CD4-positive, CD25-positive, alpha-beta regulatory T cell (primary cell): ENCODE measurements at regions not wholly inside any gene's neighbourhood (a gene's known extent, or its start where the extent isn't known, plus 50 kb on each side); places are given as distances from the start of the nearest gene placed in this dataset.
A peak's percentile ranks its signal among the peaks of the same experiment; 100 is the strongest.

Source experiments
- ATAC-seq, 2 donors: fragments of 150-1000 bp; cut with Tn5 transposase; one replicate each; pipeline ENCODE4 v1.10.0; 2021; ENCODE audit warnings: low read depth in 2 of 2, moderate number of reproducible peaks in 2 of 2, moderate library complexity in 1 of 2
- DNase-seq, 3 donors: peaks; one replicate each; pipeline versions ENCODE4 v3.0.0 to v3.0.0-alpha.2; 2012 to 2022; ENCODE audit warnings: mixed read lengths in 1 of 3
- H3K27ac ChIP-seq: one replicate; pipeline ENCODE4 v1.7.0; 2013; ENCODE audit warnings: mild to moderate bottlenecking, low read length; ENCODE audit not compliant: insufficient read depth, poor library complexity, severe bottlenecking
- H3K27me3 ChIP-seq: one replicate; pipeline ENCODE4 v1.7.0; 2013; ENCODE audit warnings: low read length; ENCODE audit not compliant: control insufficient read depth, insufficient read depth
- H3K36me3 ChIP-seq: one replicate; pipeline ENCODE4 v1.7.0; 2013; ENCODE audit warnings: mild to moderate bottlenecking, low read length, moderate library complexity; ENCODE audit not compliant: control insufficient read depth, insufficient read depth
- H3K4me1 ChIP-seq: 2 replicates; pipeline ENCODE4 v1.7.0; 2013; ENCODE audit warnings: mild to moderate bottlenecking, low read length; ENCODE audit not compliant: insufficient read depth, control insufficient read depth, poor library complexity, severe bottlenecking
- H3K4me3 ChIP-seq: one replicate; pipeline ENCODE4 v1.7.0; 2013; ENCODE audit warnings: low read depth, mild to moderate bottlenecking, low read length, moderate library complexity
- H3K9me3 ChIP-seq, 2 experiments: 1 replicate in 1 of 2; 2 replicates in 1 of 2; pipeline ENCODE4 v1.7.0; 2013; ENCODE audit warnings: low read length in 2 of 2, mild to moderate bottlenecking in 1 of 2, moderate library complexity in 1 of 2; ENCODE audit not compliant: control insufficient read depth in 2 of 2
- H3K27ac Mint-ChIP-seq, 3 donors: one replicate each; pipeline ENCODE4 v1.8.0; 2020 to 2022; ENCODE audit warnings: mild to moderate bottlenecking in 3 of 3, mixed read lengths in 3 of 3, moderate library complexity in 2 of 3
- H3K27me3 Mint-ChIP-seq: one replicate; pipeline ENCODE4 v1.8.0; 2022; ENCODE audit warnings: mild to moderate bottlenecking, mixed read lengths
- H3K36me3 Mint-ChIP-seq: one replicate; pipeline ENCODE4 v1.8.0; 2020; ENCODE audit warnings: mixed read lengths
- H3K4me1 Mint-ChIP-seq, 4 donors: one replicate each; pipeline ENCODE4 v1.8.0; 2020 to 2022; ENCODE audit warnings: mixed read lengths in 4 of 4, mild to moderate bottlenecking in 1 of 4
- H3K4me3 Mint-ChIP-seq, 4 donors: one replicate each; pipeline ENCODE4 v1.8.0; 2020 to 2022; ENCODE audit warnings: mild to moderate bottlenecking in 4 of 4, mixed read lengths in 4 of 4, moderate library complexity in 3 of 4
- H3K9me3 Mint-ChIP-seq, 7 donors: one replicate each; pipeline ENCODE4 v1.8.0; 2020 to 2022; ENCODE audit warnings: mixed read lengths in 7 of 7, mild to moderate bottlenecking in 3 of 7, moderate library complexity in 2 of 7

GRCh38 chr4:144578681-144579080, 67.3 kb upstream of the HHIP start:
- H3K36me3 Mint-ChIP-seq: no peaks in the 10 kb centered on the region
- no peak overlapping the region for H3K27ac Mint-ChIP-seq
- DNase-seq (no peak), ATAC-seq (no peak)
- no peak overlapping the region for H3K4me3 Mint-ChIP-seq
- H3K4me3 ChIP-seq: no peak overlapping the region
- no peaks in the 10 kb centered on the region for H3K4me1 Mint-ChIP-seq
- no peaks in the 10 kb centered on the region for H3K36me3 ChIP-seq
- H3K9me3 Mint-ChIP-seq: peaks cover 0 to 4% (median 0%) of the 10 kb centered on the region in 7 donors
- no peaks in the 10 kb centered on the region for H3K27me3 Mint-ChIP-seq
- H3K4me1 ChIP-seq: no peaks in the 10 kb centered on the region
- H3K9me3 ChIP-seq: no peaks in the 10 kb centered on the region
- no peak overlapping the region for H3K27ac ChIP-seq
- no peaks in the 10 kb centered on the region for H3K27me3 ChIP-seq

GRCh38 chr4:144579411-144580030, 66.4 kb upstream of the HHIP start:
- Histone ChIP-seq H3K27ac (no peak overlapping the region), H3K4me1 (no peaks in the 10 kb centered on the region), H3K4me3 (no peak overlapping the region), H3K9me3 (no peaks in the 10 kb centered on the region), H3K36me3 (no peaks in the 10 kb centered on the region), H3K27me3 (no peaks in the 10 kb centered on the region)
- H3K4me1 Mint-ChIP-seq: no peaks in the 10 kb centered on the region
- no peak for DNase-seq
- H3K27me3 Mint-ChIP-seq: no peaks in the 10 kb centered on the region
- H3K4me3 Mint-ChIP-seq: no peak overlapping the region
- peaks cover 0 to 4% (median 0%) of the 10 kb centered on the region in 7 donors for H3K9me3 Mint-ChIP-seq
- no peaks in the 10 kb centered on the region for H3K36me3 Mint-ChIP-seq
- no peak overlapping the region for H3K27ac Mint-ChIP-seq
- no peak for ATAC-seq

- Mint-ChIP-seq H3K4me3 (no peak overlapping the region), H3K36me3 (no peaks in the 10 kb centered on the region), H3K27ac (no peak overlapping the region), H3K27me3 (no peaks in the 10 kb centered on the region), H3K9me3 (peaks cover 0 to 4% (median 0%) of the 10 kb centered on the region in 7 donors), H3K4me1 (no peaks in the 10 kb centered on the region)
- Histone ChIP-seq H3K27me3 (no peaks in the 10 kb centered on the region), H3K36me3 (no peaks in the 10 kb centered on the region), H3K9me3 (no peaks in the 10 kb centered on the region), H3K4me1 (no peaks in the 10 kb centered on the region), H3K27ac (no peak overlapping the region), H3K4me3 (no peak overlapping the region)
- DNase-seq (no peak), ATAC-seq (no peak)
Measured at GRCh38 chr4:144580430-144580829, 65.5 kb upstream of the HHIP start.

GRCh38 chr4:144582105-144582850, 63.7 kb upstream of the HHIP start:
- H3K36me3 Mint-ChIP-seq: no peaks in the 10 kb centered on the region
- no peaks in the 10 kb centered on the region for H3K27me3 Mint-ChIP-seq
- H3K4me1 Mint-ChIP-seq: no peaks in the 10 kb centered on the region
- Histone ChIP-seq H3K27ac (no peak overlapping the region), H3K36me3 (no peaks in the 10 kb centered on the region), H3K4me1 (no peaks in the 10 kb centered on the region), H3K4me3 (no peak overlapping the region), H3K27me3 (no peaks in the 10 kb centered on the region), H3K9me3 (no peaks in the 10 kb centered on the region)
- H3K27ac Mint-ChIP-seq: no peak overlapping the region
- ATAC-seq (no peak), DNase-seq (no peak)
- H3K4me3 Mint-ChIP-seq: no peak overlapping the region
- peaks cover 0 to 4% (median under 1%) of the 10 kb centered on the region in 7 donors for H3K9me3 Mint-ChIP-seq

GRCh38 chr4:144582975-144583374, 63.0 kb upstream of the HHIP start:
- Mint-ChIP-seq H3K4me3 (no peak overlapping the region), H3K4me1 (no peaks in the 10 kb centered on the region), H3K27me3 (no peaks in the 10 kb centered on the region), H3K36me3 (no peaks in the 10 kb centered on the region), H3K27ac (no peak overlapping the region), H3K9me3 (peaks cover 0 to 8% (median 3%) of the 10 kb centered on the region in 7 donors)
- no peaks in the 10 kb centered on the region for H3K9me3 ChIP-seq
- DNase-seq (no peak), ATAC-seq (no peak)
- no peak overlapping the region for H3K27ac ChIP-seq
- no peaks in the 10 kb centered on the region for H3K36me3 ChIP-seq
- no peaks in the 10 kb centered on the region for H3K4me1 ChIP-seq
- no peak overlapping the region for H3K4me3 ChIP-seq
- no peaks in the 10 kb centered on the region for H3K27me3 ChIP-seq

- no peaks in the 10 kb centered on the region for H3K36me3 ChIP-seq
- H3K27me3 ChIP-seq: no peaks in the 10 kb centered on the region
- Mint-ChIP-seq H3K27ac (no peak overlapping the region), H3K9me3 (peaks cover 0 to 8% (median 3%) of the 10 kb centered on the region in 7 donors), H3K4me3 (no peak overlapping the region), H3K27me3 (no peaks in the 10 kb centered on the region), H3K4me1 (no peaks in the 10 kb centered on the region), H3K36me3 (no peaks in the 10 kb centered on the region)
- DNase-seq: no peak
- no peak for ATAC-seq
- H3K9me3 ChIP-seq: no peaks in the 10 kb centered on the region
- no peak overlapping the region for H3K27ac ChIP-seq
- no peaks in the 10 kb centered on the region for H3K4me1 ChIP-seq
- no peak overlapping the region for H3K4me3 ChIP-seq
Measured at GRCh38 chr4:144583658-144584057, 62.3 kb upstream of the HHIP start.

- ATAC-seq (no peak), DNase-seq (no peak)
- no peaks in the 10 kb centered on the region for H3K4me1 Mint-ChIP-seq
- H3K36me3 ChIP-seq: no peaks in the 10 kb centered on the region
- no peaks in the 10 kb centered on the region for H3K36me3 Mint-ChIP-seq
- peaks cover 0 to 8% (median under 1%) of the 10 kb centered on the region in 7 donors for H3K9me3 Mint-ChIP-seq
- no peak overlapping the region for H3K4me3 Mint-ChIP-seq
- no peaks in the 10 kb centered on the region for H3K9me3 ChIP-seq
- no peaks in the 10 kb centered on the region for H3K27me3 Mint-ChIP-seq
- no peak overlapping the region for H3K4me3 ChIP-seq
- peak overlapping the region in 1 of 3 donors; percentile 33 for H3K27ac Mint-ChIP-seq
- no peaks in the 10 kb centered on the region for H3K4me1 ChIP-seq
- no peaks in the 10 kb centered on the region for H3K27me3 ChIP-seq
- no peak overlapping the region for H3K27ac ChIP-seq
Measured at GRCh38 chr4:144584428-144584827, 61.5 kb upstream of the HHIP start.

GRCh38 chr4:144589512-144589911, 56.4 kb upstream of the HHIP start:
- no peak overlapping the region for H3K27ac Mint-ChIP-seq
- Histone ChIP-seq H3K9me3 (no peaks in the 10 kb centered on the region), H3K27me3 (no peaks in the 10 kb centered on the region), H3K4me3 (no peak overlapping the region), H3K4me1 (no peaks in the 10 kb centered on the region), H3K27ac (no peak overlapping the region), H3K36me3 (no peaks in the 10 kb centered on the region)
- no peak for DNase-seq
- no peaks in the 10 kb centered on the region for H3K4me1 Mint-ChIP-seq
- no peak for ATAC-seq
- no peaks in the 10 kb centered on the region for H3K27me3 Mint-ChIP-seq
- H3K9me3 Mint-ChIP-seq: peaks cover 0 to 8% (median 1%) of the 10 kb centered on the region in 7 donors
- H3K4me3 Mint-ChIP-seq: no peak overlapping the region
- no peaks in the 10 kb centered on the region for H3K36me3 Mint-ChIP-seq
